Left kidney (tissue), 1 donor: ENCODE measurements at regions not wholly inside any gene's neighbourhood (a gene's known extent, or its start where the extent isn't known, plus 50 kb on each side); places are given as distances from the start of the nearest gene placed in this dataset.
A peak's percentile ranks its signal among the peaks of the same experiment; 100 is the strongest.

Source experiments
- DNase-seq: peaks from one replicate; pipeline ENCODE4 v3.0.0-alpha.2; 2013

DNA sequence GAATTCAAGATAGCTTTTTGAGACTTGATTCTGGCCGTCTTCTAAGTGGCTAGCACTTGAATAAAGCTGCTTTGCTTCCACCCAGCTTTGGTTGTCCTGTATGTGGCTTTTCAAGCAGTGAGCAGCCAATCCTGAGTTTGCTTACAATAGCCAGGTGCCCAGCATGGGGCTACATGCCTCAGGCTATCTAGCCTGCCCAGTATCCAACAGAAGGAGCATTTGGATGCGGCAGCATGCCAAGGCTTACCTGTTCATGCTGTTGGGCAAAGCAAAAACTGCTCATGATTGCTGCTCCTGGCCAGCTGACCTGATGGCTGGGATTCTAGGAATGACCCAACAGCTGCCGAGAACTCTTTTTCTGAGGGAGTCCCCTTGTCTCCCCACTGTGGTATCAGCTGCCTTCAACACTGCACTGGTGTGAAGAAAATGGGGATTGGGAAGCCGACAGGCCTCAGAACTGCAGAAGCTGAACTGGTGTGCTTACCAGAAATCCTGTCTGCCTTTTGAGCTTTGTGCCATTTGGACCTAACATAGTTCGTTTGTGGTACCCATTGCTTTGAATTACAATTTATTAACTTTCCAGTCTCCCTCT, 618.9 kb upstream of the IGFBP3 start:
- no peak for DNase-seq

- no peak for DNase-seq
These were observed 616.3 kb upstream of the IGFBP3 start for GRCh38 chr7:46537191-46537905.

- peak; percentile 40 for DNase-seq
These were observed 613.9 kb upstream of the IGFBP3 start for GRCh38 chr7:46534664-46535588.

GRCh38 chr7:46533946-46534345, 612.9 kb upstream of the IGFBP3 start:
- DNase-seq: no peak

- DNase-seq: no peak
These were observed 611.5 kb upstream of the IGFBP3 start for GRCh38 chr7:46532571-46532970.

DNA sequence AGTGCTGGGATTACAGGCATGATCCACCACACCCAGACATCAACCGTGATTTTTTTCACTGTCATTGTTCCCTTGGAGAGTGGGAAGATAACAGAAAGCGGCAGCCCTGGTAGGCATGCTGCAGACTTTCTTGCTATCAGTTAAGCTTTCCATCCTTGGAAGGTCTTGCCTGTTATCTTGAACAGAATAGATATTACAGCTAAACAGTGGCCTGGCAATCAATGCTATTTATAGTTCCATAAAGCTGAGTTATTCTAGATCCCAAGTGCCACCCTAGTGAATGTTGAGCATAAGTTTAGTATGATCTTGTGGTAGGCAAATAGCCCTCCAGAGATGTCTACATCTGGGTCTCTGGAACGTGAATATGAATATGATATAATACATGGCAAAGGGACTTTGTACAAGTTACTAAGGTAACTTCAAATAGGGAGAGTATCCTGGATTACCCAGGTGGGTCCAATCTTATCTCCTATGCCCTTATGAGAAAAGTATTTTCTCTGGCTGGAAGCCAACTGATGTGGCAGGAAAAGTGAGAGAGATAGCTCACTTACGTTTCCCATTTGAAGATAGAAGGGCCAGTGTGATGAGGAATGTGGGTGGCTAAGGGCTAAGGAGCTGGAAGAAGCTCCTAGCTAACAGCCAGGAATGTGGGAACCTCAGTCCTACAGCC, 609.1 kb upstream of the IGFBP3 start:
- no peak for DNase-seq

GRCh38 chr7:46527360-46527759, 606.3 kb upstream of the IGFBP3 start:
- DNase-seq: no peak

DNA sequence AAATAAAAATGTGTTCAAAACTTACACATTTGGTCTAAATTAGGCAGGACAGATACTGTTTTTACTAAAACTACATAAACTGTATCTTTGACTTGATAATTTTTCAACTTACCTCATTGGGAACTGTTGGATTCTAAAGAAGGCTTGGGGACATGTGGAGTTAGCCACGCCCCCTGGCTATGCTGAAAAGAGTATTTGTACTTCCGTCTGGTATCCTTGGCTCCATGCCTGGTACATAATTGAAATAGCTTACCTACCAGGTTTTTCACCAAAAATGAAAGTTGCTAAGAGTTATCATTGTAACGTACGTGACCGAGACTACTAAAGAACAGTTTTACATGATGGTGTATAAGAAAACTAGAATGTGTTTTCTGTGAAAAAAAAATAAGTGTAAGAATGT, 604.8 kb upstream of the IGFBP3 start:
- no peak for DNase-seq

DNA sequence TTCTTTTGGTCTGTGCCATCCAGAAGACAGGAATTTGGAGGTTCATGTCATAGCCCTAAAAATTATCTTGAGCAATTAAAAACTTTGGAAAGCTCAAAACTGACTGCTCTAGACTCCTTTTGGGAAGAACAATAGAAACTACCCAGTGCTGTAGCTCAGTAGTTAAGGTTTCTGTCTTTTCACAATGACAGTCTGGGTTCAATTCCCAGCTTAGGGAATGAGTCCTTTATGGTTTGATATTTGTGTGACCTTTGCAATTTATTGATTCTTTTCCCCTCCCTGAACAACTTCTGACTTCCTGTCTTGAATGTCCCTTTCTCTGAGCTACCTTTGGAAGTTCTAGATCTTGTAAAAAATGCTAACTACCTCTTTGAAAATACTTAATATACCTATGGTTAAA, 603.3 kb upstream of the IGFBP3 start:
- no peak for DNase-seq

- DNase-seq: no peak
These were observed 601.4 kb upstream of the IGFBP3 start for GRCh38 chr7:46522354-46522906.

GRCh38 chr7:46518713-46519112, 597.6 kb upstream of the IGFBP3 start:
- no peak for DNase-seq

DNA sequence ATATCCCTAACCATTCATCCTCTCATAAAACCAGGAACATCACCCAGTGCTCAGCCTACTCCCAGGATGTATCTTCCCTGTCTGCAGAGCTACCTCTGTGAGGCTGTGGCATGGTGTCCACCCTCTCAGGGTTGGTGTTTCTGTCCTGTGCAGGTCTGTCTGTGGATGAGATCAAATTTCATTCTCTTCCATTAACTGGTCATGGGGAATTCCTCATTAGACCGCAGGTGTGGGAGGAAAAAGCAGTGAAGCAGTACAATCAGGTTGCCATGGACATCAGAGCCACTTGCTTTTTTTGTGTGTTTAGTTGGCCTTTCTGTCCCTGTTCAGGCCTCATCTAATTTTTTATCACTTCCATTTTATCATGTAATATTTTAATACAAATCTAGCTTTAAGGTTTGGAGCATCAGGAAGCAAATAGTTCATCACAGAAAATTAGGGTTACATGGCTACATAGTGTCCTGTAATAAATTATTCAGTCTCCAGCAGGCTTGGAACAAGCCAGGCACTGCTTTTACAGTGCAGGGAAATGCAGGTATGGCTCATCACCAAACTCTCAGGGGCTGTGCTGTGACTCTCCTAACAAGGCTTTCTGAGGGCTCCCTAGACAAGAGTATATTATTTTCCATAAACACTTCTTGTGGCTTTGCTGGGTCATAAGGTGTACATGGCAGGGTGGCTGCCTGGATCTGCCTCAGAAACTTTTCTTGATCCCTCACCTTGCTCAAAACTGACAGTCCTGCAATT, 594.9 kb upstream of the IGFBP3 start:
- DNase-seq: peak; percentile 82

GRCh38 chr7:46513447-46513848, 592.4 kb upstream of the IGFBP3 start:
- peak; percentile 40 for DNase-seq

DNA sequence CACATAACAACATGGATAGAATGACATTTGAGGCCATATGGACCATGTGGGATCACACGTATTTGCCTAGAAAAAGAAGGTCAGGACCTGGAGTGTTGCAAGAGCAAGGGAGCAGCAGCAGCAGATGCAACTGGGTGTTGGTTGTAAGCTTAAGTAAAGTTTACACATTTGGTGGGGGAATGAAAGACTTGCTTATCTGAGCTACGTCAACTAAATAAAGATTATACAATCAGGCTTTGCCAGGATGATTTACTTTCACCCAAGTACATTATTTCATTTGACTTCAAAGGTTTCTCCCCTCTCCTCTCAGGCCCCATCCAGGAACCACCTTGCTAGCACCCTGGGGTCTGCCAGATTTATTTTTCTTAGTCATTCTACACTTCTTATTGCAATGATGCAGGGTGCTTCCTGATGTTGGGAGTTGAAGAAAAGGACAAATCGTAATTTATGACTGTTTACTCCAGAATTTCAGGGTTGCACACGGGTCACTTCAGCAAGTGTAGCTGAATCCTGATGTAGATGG, 591.9 kb upstream of the IGFBP3 start:
- peak; percentile 39 for DNase-seq

- DNase-seq: no peak
These were observed 590.6 kb upstream of the IGFBP3 start for GRCh38 chr7:46511442-46512215.

GRCh38 chr7:46508583-46508982, 587.5 kb upstream of the IGFBP3 start:
- no peak for DNase-seq

DNA sequence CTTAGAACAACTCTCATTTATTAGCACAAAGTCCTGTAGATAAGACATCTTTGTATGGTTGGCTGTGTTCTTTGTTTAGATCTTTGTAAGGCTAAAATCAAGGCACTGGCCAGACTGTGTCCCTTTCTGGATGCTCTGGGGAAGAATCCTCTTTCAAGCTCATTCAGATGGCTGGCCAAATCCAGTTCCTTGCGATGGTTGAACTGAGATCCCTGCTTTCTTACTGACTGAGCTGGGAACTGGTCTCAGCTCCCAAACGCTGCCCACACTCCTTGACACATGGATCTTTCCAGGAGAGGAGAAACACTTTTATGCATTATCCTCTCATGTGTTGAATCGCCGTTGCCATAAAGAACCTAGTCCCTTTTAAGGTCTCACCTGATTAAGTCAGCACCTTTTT, 586.5 kb upstream of the IGFBP3 start:
- no peak for DNase-seq

- DNase-seq: no peak
These were observed 573.4 kb upstream of the IGFBP3 start for GRCh38 chr7:46494441-46494840.

DNA sequence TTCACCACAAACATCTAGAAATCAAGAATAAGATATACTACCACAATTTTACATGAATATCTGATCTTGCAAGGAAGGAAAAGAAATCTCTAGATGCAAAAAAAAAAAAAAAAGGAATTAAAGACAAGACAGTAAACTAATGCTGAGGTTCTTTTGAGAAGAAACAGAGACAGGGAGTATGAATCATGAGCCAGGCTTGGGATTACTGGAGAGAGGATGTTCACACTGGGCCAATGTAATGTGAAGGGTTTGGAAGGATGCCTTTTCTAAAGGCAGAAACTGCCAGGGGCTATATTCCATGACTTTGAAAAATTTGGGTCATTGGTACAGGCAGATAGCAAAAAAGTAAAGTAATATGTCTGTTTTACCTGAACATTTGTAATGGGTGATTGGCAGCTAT, 573.0 kb upstream of the IGFBP3 start:
- no peak for DNase-seq

GRCh38 chr7:46493196-46493595, 572.1 kb upstream of the IGFBP3 start:
- no peak for DNase-seq
